ENCODE measurements at regions not wholly inside any gene's neighbourhood (a gene's known extent, or its start where the extent isn't known, plus 50 kb on each side); places are given as distances from the start of the nearest gene placed in this dataset.

DNA sequence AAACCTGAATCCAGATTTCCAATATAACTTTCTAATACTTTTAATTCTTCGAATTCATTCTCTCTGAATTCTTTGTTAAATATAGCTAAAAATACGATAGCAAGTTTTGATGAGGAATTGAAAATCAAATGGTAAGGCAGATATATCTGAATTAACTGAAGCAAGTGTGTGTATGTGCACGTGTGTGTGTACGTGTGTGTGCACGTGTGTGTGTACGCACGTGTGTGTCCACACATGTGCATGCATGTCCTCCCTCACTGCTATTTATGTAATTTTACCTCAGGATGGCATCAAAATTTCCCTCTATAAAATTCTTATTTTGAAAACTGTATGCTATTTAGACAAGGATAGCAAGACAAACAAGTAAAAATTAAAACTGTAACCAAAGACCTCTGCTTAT lies 961.3 kb upstream of the CNTN5 start:
- TF ChIP-seq, protein P1, sequence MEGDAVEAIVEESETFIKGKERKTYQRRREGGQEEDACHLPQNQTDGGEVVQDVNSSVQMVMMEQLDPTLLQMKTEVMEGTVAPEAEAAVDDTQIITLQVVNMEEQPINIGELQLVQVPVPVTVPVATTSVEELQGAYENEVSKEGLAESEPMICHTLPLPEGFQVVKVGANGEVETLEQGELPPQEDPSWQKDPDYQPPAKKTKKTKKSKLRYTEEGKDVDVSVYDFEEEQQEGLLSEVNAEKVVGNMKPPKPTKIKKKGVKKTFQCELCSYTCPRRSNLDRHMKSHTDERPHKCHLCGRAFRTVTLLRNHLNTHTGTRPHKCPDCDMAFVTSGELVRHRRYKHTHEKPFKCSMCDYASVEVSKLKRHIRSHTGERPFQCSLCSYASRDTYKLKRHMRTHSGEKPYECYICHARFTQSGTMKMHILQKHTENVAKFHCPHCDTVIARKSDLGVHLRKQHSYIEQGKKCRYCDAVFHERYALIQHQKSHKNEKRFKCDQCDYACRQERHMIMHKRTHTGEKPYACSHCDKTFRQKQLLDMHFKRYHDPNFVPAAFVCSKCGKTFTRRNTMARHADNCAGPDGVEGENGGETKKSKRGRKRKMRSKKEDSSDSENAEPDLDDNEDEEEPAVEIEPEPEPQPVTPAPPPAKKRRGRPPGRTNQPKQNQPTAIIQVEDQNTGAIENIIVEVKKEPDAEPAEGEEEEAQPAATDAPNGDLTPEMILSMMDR (IDR thresholded peaks at IDR 0.05) = no peak
- TF ChIP-seq POLR2A (IDR thresholded peaks at IDR 0.05) = no peak
